SW480 (cell line): ENCODE measurements at regions not wholly inside any gene's neighbourhood (a gene's known extent, or its start where the extent isn't known, plus 50 kb on each side); places are given as distances from the start of the nearest gene placed in this dataset.

Experiments
- DNase-seq: peaks from one replicate; pipeline ENCODE4 v3.0.0-alpha.2; 2016; ENCODE audit warnings: low spot score

- no peak for DNase-seq
Measured at GRCh38 chr3:86175593-86176444, 815.1 kb downstream of the VGLL3 start.

DNA sequence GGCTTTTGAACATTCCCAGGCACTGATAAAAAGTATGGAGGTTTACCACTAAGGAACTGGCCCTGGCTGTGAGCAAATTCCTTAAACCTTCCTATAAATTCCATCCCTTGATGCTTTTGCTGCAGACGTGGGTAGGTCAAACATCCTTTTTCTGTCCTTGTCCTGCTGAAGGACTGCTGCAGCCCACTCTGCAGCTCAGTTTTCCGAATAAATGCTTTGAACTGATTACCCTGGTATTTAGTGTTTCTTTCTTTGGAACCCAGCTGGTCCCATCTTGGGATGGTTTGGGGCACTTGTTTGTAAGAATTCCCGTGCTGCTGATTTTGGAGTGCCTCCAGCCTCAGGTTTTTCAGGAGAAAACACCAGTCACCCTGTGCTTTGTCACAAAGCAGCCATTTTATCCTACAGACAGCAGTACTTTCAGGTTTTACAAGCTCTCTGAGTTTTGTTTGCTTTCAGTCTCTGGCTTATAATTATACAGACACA lies 815.9 kb downstream of the VGLL3 start:
- no peak for DNase-seq

- no peak for DNase-seq
Measured at GRCh38 chr3:86173401-86173800, 817.5 kb downstream of the VGLL3 start.

GRCh38 chr3:86168512-86168911 lies 822.4 kb downstream of the VGLL3 start:
- DNase-seq = no peak

DNA sequence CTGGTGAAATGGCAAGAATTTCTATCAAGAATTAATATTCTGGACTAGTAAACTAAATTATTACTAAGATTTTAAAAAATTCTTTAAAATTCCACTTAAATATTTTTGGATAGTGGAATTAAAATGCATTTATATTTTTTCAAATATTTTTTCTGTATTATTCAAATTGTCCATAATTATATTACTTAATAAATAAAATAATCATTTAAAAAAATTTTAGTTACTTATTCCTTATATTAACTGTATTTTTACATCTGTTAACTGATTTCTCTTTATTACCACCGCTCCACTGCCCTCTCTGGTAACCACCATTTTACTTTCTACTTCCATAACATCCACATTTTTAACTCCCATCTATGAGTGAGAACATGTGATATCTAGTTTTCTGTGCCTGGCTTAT lies 828.4 kb downstream of the VGLL3 start:
- DNase-seq = no peak

- DNase-seq = no peak
Measured at GRCh38 chr3:86161493-86161892, 829.5 kb downstream of the VGLL3 start.

- no peak for DNase-seq
Measured at GRCh38 chr3:86152620-86153019, 838.3 kb downstream of the VGLL3 start.

GRCh38 chr3:86149054-86149453 lies 841.9 kb downstream of the VGLL3 start:
- DNase-seq = no peak

DNA sequence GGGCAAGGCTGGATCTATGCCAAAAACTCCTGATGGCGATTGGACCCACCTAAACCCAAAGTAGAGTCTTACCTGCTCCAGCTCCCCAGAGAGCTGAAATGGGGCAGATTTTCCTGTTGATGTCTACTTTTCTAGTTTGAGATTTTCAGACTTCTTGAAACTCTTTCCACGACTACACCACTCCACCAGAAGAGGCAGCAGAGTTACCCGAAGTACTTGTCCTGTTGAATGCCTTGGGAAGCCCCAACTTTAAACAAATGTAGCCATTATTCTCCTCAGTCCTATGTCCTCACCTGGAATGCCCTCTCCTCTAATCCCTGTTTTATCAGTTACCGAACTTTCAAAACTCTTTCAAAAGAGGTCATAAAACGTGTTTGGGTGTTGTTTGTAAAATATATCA lies 843.8 kb downstream of the VGLL3 start:
- no peak for DNase-seq

DNA sequence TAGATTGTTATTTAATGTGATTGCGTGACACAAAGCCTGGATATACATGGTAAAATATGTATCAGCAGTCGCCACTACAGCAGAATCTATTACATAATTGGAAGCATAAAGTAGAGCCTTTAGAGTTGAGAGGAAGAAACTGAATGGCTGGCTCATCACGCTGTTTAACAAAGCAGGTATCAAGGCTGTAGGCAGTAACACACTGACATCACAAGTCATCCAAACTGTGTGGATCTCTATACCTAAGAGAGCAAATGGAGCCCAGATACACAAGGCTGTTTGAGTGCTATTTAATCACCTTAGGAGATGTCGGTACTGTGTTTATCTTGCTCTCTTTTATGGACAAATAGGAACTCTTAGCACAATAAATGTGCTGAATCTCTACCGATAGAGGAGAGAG lies 864.4 kb downstream of the VGLL3 start:
- DNase-seq = no peak
